ENCODE measurements at regions not wholly inside any gene's neighbourhood (a gene's known extent, or its start where the extent isn't known, plus 50 kb on each side); places are given as distances from the start of the nearest gene placed in this dataset.

DNA sequence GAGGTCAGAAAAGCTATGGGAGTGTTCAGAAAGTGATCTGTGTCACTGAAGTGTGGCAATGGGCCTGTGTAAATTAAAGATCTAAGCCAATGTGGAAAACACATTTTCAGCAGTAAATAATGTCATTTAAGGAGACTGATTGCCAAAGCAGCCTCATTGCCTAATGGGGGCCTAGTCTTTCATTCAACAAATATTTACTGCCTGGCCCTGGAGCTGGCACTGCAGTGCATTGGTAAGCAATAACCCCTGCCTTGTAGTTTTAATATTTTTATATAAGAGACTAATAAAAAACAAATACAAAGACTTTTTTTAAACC lies 326.6 kb downstream of the BTG1 start:
- H3K9ac ChIP-seq (ENCODE audit: low read length) = no peak overlapping the region
- H3K9me3 ChIP-seq (ENCODE audit: insufficient read depth, low read length) = no peaks in the 10 kb centered on the region
- no peaks in the 10 kb centered on the region for H4K20me1 ChIP-seq (ENCODE audit: insufficient read depth, low read length)
- H3K4me1 ChIP-seq (ENCODE audit: low read length) = no peaks in the 10 kb centered on the region
- H3K27me3 ChIP-seq (ENCODE audit: low read depth, low read length) = no peaks in the 10 kb centered on the region
- TF ChIP-seq, protein P1, sequence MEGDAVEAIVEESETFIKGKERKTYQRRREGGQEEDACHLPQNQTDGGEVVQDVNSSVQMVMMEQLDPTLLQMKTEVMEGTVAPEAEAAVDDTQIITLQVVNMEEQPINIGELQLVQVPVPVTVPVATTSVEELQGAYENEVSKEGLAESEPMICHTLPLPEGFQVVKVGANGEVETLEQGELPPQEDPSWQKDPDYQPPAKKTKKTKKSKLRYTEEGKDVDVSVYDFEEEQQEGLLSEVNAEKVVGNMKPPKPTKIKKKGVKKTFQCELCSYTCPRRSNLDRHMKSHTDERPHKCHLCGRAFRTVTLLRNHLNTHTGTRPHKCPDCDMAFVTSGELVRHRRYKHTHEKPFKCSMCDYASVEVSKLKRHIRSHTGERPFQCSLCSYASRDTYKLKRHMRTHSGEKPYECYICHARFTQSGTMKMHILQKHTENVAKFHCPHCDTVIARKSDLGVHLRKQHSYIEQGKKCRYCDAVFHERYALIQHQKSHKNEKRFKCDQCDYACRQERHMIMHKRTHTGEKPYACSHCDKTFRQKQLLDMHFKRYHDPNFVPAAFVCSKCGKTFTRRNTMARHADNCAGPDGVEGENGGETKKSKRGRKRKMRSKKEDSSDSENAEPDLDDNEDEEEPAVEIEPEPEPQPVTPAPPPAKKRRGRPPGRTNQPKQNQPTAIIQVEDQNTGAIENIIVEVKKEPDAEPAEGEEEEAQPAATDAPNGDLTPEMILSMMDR (IDR thresholded peaks at IDR 0.05; ENCODE audit: low read depth, low read length) = no peak
- TF ChIP-seq EZH2phosphoT487 (IDR thresholded peaks at IDR 0.05; ENCODE audit: low read depth) = no peak
- H3K79me2 ChIP-seq (ENCODE audit: low read length) = no peaks in the 10 kb centered on the region
- no peak overlapping the region for H3K27ac ChIP-seq (ENCODE audit: low read length)
- no peaks in the 10 kb centered on the region for H3K36me3 ChIP-seq (replicated peaks; ENCODE audit: low read depth, low read length)
- H2AFZ ChIP-seq (ENCODE audit: low read depth, low read length) = no peak overlapping the region
- H3K4me2 ChIP-seq (ENCODE audit: low read length) = no peak overlapping the region
- H3K4me3 ChIP-seq (ENCODE audit: low read length) = no peak overlapping the region

DNA sequence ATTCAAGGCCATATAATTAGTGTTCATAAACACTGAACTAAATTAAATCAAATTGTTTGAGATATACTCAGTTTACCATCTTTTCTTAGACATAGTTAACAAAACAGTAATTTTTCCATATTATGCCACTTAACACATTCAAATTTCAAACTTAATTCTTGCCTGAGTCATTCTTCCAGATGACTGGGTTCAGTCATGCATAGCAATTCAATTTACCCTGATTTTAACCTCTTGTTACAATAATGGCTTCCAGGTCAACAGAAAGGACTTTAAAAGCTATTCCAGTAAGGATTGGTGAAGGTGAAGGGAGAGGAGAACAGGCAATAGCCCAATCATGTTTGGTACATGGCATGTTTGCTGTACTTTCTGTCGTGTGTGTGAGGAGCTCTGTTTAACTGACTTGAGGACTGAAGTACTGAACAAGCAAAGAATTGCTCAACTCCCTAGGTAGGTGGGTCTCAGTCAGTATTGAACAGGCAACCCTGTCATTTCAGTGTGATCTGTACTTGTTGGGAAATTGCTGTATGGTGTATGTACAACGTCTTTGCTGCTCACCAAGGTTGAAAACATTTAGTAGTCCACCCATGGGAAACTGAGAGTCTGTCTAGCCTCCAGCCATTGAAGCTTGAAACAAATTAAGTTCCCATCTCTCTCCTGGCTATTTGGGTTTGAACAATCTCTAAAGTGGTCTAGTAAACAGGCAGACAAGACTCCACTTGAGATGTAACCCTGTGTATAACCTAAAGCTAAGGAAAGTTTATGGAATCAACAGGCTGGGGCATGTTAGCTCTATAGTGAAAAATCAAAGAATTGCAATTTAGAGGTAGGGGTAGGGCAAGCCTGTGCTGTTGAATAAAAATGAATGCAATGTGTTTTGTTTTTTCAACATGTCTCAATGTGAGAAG lies 327.2 kb downstream of the BTG1 start:
- Histone ChIP-seq H3K36me3 (replicated peaks; ENCODE audit: low read depth, low read length) (no peaks in the 10 kb centered on the region), H3K9me3 (ENCODE audit: insufficient read depth, low read length) (no peaks in the 10 kb centered on the region), H3K4me2 (ENCODE audit: low read length) (no peak overlapping the region), H3K79me2 (ENCODE audit: low read length) (no peaks in the 10 kb centered on the region), H4K20me1 (ENCODE audit: insufficient read depth, low read length) (no peaks in the 10 kb centered on the region), H3K27me3 (ENCODE audit: low read depth, low read length) (no peaks in the 10 kb centered on the region), H3K27ac (ENCODE audit: low read length) (no peak overlapping the region), H3K4me3 (ENCODE audit: low read length) (no peak overlapping the region), H3K4me1 (ENCODE audit: low read length) (no peaks in the 10 kb centered on the region), H2AFZ (ENCODE audit: low read depth, low read length) (no peak overlapping the region), H3K9ac (ENCODE audit: low read length) (no peak overlapping the region)
- TF ChIP-seq, protein P1 (IDR thresholded peaks at IDR 0.05; ENCODE audit: low read depth, low read length) = no peak
- TF ChIP-seq EZH2phosphoT487 (IDR thresholded peaks at IDR 0.05; ENCODE audit: low read depth) = no peak

DNA sequence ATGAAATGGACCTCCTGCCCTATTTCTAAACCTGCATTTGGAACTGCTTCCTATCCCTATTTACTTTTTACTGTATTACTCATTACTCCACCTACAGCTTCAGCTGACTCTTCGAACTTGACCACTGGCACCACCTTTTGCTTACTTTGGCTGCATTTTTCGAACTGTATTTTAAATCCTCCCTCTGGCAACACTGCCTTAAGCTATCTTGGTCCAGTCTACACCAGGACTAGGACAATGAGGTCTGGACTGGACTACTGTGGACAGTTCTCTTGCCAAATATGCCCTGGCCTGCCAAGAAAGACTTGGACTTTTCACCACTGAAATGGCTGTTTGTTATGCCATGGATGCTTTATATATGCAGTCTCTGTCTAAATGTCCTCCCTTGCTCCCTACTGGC lies 328.1 kb downstream of the BTG1 start:
- Histone ChIP-seq H3K4me2 (ENCODE audit: low read length) (no peak overlapping the region), H3K9me3 (ENCODE audit: insufficient read depth, low read length) (no peaks in the 10 kb centered on the region), H3K4me3 (ENCODE audit: low read length) (no peak overlapping the region), H2AFZ (ENCODE audit: low read depth, low read length) (no peak overlapping the region), H3K9ac (ENCODE audit: low read length) (no peak overlapping the region), H3K79me2 (ENCODE audit: low read length) (no peaks in the 10 kb centered on the region), H3K27ac (ENCODE audit: low read length) (no peak overlapping the region), H3K27me3 (ENCODE audit: low read depth, low read length) (no peaks in the 10 kb centered on the region), H3K36me3 (replicated peaks; ENCODE audit: low read depth, low read length) (no peaks in the 10 kb centered on the region), H3K4me1 (ENCODE audit: low read length) (no peaks in the 10 kb centered on the region), H4K20me1 (ENCODE audit: insufficient read depth, low read length) (no peaks in the 10 kb centered on the region)
- TF ChIP-seq EZH2phosphoT487 (IDR thresholded peaks at IDR 0.05; ENCODE audit: low read depth) = no peak
- TF ChIP-seq, protein P1 (IDR thresholded peaks at IDR 0.05; ENCODE audit: low read depth, low read length) = no peak

DNA sequence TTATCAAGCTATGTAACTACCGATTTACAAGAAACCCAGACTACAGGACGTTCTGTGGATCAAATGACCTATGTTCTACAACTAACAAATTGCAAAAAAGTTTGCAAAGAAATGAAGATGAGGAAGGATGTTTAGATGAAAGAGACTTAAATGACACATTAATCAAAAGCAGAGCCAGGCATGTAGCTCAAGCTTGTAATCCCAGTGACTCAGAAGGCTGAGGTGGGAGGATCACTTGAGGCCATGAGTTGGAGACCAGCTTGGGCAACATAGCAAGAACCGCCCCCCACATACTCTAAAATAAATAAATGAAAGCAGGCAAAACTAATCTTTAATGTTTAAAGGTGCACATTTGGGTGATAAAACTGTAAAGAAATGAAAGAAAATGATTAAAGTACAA lies 331.9 kb downstream of the BTG1 start:
- Histone ChIP-seq H3K4me1 (ENCODE audit: low read length) (no peaks in the 10 kb centered on the region), H2AFZ (ENCODE audit: low read depth, low read length) (no peak overlapping the region), H3K36me3 (replicated peaks; ENCODE audit: low read depth, low read length) (no peaks in the 10 kb centered on the region), H3K4me3 (ENCODE audit: low read length) (no peak overlapping the region), H3K9me3 (ENCODE audit: insufficient read depth, low read length) (no peaks in the 10 kb centered on the region), H4K20me1 (ENCODE audit: insufficient read depth, low read length) (no peaks in the 10 kb centered on the region), H3K4me2 (ENCODE audit: low read length) (no peak overlapping the region), H3K9ac (ENCODE audit: low read length) (no peak overlapping the region), H3K79me2 (ENCODE audit: low read length) (no peaks in the 10 kb centered on the region), H3K27me3 (ENCODE audit: low read depth, low read length) (no peaks in the 10 kb centered on the region), H3K27ac (ENCODE audit: low read length) (no peak overlapping the region)
- TF ChIP-seq, protein P1 (IDR thresholded peaks at IDR 0.05; ENCODE audit: low read depth, low read length) = no peak
- TF ChIP-seq EZH2phosphoT487 (IDR thresholded peaks at IDR 0.05; ENCODE audit: low read depth) = no peak

Measured in OCI-LY3 (cell line).